Spleen (tissue), 11 donors: ENCODE measurements at regions not wholly inside any gene's neighbourhood (a gene's known extent, or its start where the extent isn't known, plus 50 kb on each side); places are given as distances from the start of the nearest gene placed in this dataset.

Source experiments
- DNase-seq: peaks from one replicate; pipeline ENCODE4 v3.0.0-alpha.2; 2020
- H3K27ac ChIP-seq, 8 donors: fragments of 200-600 bp; sonication (generic) in 7 of 8; 1 replicate in 4 of 8; 2 replicates in 4 of 8; pipeline versions ENCODE4 v1.5.0 to v1.8.0; 2016 to 2021; ENCODE audit warnings: inconsistent platforms in 4 of 8, mild to moderate bottlenecking in 4 of 8, moderate library complexity in 1 of 8
- H3K27me3 ChIP-seq, 7 donors: fragments of 200-600 bp; sonication (generic) in 6 of 7; replicated peaks in 1 of 7; 1 replicate in 4 of 7; 2 replicates in 3 of 7; pipeline versions ENCODE4 v1.5.0 to v1.8.0; 2016 to 2021; ENCODE audit warnings: inconsistent platforms in 3 of 7, mild to moderate bottlenecking in 1 of 7
- H3K36me3 ChIP-seq, 6 donors: fragments of 200-600 bp; sonication (generic) in 5 of 6; 1 replicate in 4 of 6; 2 replicates in 2 of 6; pipeline versions ENCODE4 v1.5.0 to v1.8.0; 2016 to 2021; ENCODE audit warnings: inconsistent platforms in 2 of 6
- H3K4me1 ChIP-seq, 6 donors: fragments of 200-600 bp; sonication (generic) in 5 of 6; 1 replicate in 3 of 6; 2 replicates in 3 of 6; pipeline versions ENCODE4 v1.5.0 to v1.8.0; 2016 to 2021; ENCODE audit warnings: inconsistent platforms in 3 of 6
- H3K4me3 ChIP-seq, 8 donors: fragments of 200-600 bp; sonication (generic) in 7 of 8; 1 replicate in 4 of 8; 2 replicates in 4 of 8; pipeline versions ENCODE4 v1.5.0 to v1.8.0; 2016 to 2021; ENCODE audit warnings: inconsistent platforms in 4 of 8, mild to moderate bottlenecking in 4 of 8, moderate library complexity in 2 of 8
- H3K9me3 ChIP-seq, 8 donors: fragments of 200-600 bp; sonication (generic) in 7 of 8; 1 replicate in 4 of 8; 2 replicates in 4 of 8; pipeline versions ENCODE4 v1.5.0 to v1.8.0; 2016 to 2021; ENCODE audit warnings: inconsistent platforms in 4 of 8
- CTCF ChIP-seq, 11 experiments: fragments of 200-600 bp in 7 of 11; fragments of 450-650 bp in 4 of 11; sonication (generic) in 4 of 11; IDR thresholded peaks in 8 of 11; conservative IDR thresholded peaks in 3 of 11; 1 replicate in 7 of 11; 2 replicates in 4 of 11; pipeline versions ENCODE4 v1.4.0 to v1.8.0; 2016 to 2021; ENCODE audit warnings: antibody characterized with exemption in 11 of 11, inconsistent platforms in 4 of 11, mild to moderate bottlenecking in 1 of 11
- POLR2A ChIP-seq, 3 donors: fragments of 450-650 bp; IDR thresholded peaks; one replicate each; pipeline ENCODE4 v1.5.1; 2017; ENCODE audit warnings: antibody characterized with exemption in 3 of 3, mild to moderate bottlenecking in 1 of 3
- POLR2AphosphoS5 ChIP-seq, 3 donors: sonication (generic); formaldehyde crosslinking; IDR thresholded peaks; one replicate each; pipeline ENCODE4 v1.5.1; 2017; ENCODE audit warnings: antibody characterized with exemption in 3 of 3
- WGBS, 5 donors: extraction: QIAGEN DNeasy Blood & Tissue Kit in 3 of 5; methylation state at CpG; one replicate each; pipeline versions ENCODE4 v1.1.5 to v1.1.7; 2013 to 2018; 5-methylcytosine and 5-hydroxymethylcytosine counted together
- intact Hi-C: fragments of 100-400 bp; cut with DNase I; formaldehyde crosslinking; loops from one replicate; pipeline ENCODE4 v1.15.0; 2023; ENCODE audit warnings: low total_unique reads
- donor health status: healthy with polysubstance abuse.
- donor health status: DM: no; HTN: no; CAD: no; lungs with moderate emphysema.
- donor health status: DM: no; HTN: no; CAD: no.
- donor health status: Bipolar disorder and iron deficiency.
- donor health status: healthy.
- donor health status: DM: no; HTN: no; CAD: no.
- donor health status: DM: yes; HTN: yes; CAD: no.

GRCh38 chr11:70498976-70499801 lies 100.9 kb downstream of the CTTN start:
- no peaks in the 10 kb centered on the region for H3K9me3 ChIP-seq
- no peaks in the 10 kb centered on the region for H3K36me3 ChIP-seq
- H3K27ac ChIP-seq = no peak overlapping the region
- no peaks in the 10 kb centered on the region for H3K4me1 ChIP-seq
- TF ChIP-seq POLR2A (IDR thresholded peaks at IDR 0.05) = no peak
- no peak for TF ChIP-seq CTCF (IDR thresholded peaks at IDR 0.05 in 8 of 11, conservative IDR thresholded peaks at IDR 0.05 in 3 of 11)
- TF ChIP-seq POLR2AphosphoS5 (IDR thresholded peaks at IDR 0.05) = no peak
- peak; percentile 51 for DNase-seq
- H3K4me3 ChIP-seq = no peak overlapping the region
- WGBS, 5 donors = 90 to 94% (median 94%) methylated on average over 16 to 26 of the region's 26 CpGs
- intact Hi-C loops = no loop called here
- no peaks in the 10 kb centered on the region for H3K27me3 ChIP-seq

GRCh38 chr11:70500076-70500847 lies 101.9 kb downstream of the CTTN start:
- TF ChIP-seq POLR2AphosphoS5 (IDR thresholded peaks at IDR 0.05) = no peak
- no peak for TF ChIP-seq CTCF (IDR thresholded peaks at IDR 0.05 in 8 of 11, conservative IDR thresholded peaks at IDR 0.05 in 3 of 11)
- TF ChIP-seq POLR2A (IDR thresholded peaks at IDR 0.05) = no peak
- peak; percentile 62 for DNase-seq
- Histone ChIP-seq H3K36me3 (no peaks in the 10 kb centered on the region), H3K27ac (no peak overlapping the region), H3K4me3 (no peak overlapping the region), H3K27me3 (no peaks in the 10 kb centered on the region), H3K4me1 (no peaks in the 10 kb centered on the region), H3K9me3 (no peaks in the 10 kb centered on the region)
- intact Hi-C loops = no loop called here
- WGBS, 5 donors = 87 to 94% (median 93%) methylated on average over 13 to 25 of the region's 25 CpGs

- peak; percentile 63 for DNase-seq
- WGBS, 5 donors = 83 to 88% (median 86%) methylated on average over 17 to 26 of the region's 26 CpGs
- H3K27ac ChIP-seq = no peak overlapping the region
These were observed 102.9 kb downstream of the CTTN start for GRCh38 chr11:70501051-70501901.

More at GRCh38 chr11:70501051-70501901, 102.9 kb downstream of the CTTN start:
- no peaks in the 10 kb centered on the region for H3K27me3 ChIP-seq
- H3K9me3 ChIP-seq = no peaks in the 10 kb centered on the region
- H3K4me1 ChIP-seq = no peaks in the 10 kb centered on the region
- H3K36me3 ChIP-seq = no peaks in the 10 kb centered on the region
- H3K4me3 ChIP-seq = no peak overlapping the region
- TF ChIP-seq POLR2A (IDR thresholded peaks at IDR 0.05) (no peak), CTCF (IDR thresholded peaks at IDR 0.05 in 8 of 11, conservative IDR thresholded peaks at IDR 0.05 in 3 of 11) (no peak), POLR2AphosphoS5 (IDR thresholded peaks at IDR 0.05) (no peak)
- intact Hi-C loops = no loop called here
